ENCODE measurements at regions not wholly inside any gene's neighbourhood (a gene's known extent, or its start where the extent isn't known, plus 50 kb on each side); places are given as distances from the start of the nearest gene placed in this dataset.

GRCh38 chr15:72978223-72978622, 74.0 kb upstream of the NEO1 start:
- H3K27me3 Mint-ChIP-seq (ENCODE audit: low read depth), result peaks cover 26% of the 10 kb centered on the region
- no peaks in the 10 kb centered on the region for H3K9me3 Mint-ChIP-seq

DNA sequence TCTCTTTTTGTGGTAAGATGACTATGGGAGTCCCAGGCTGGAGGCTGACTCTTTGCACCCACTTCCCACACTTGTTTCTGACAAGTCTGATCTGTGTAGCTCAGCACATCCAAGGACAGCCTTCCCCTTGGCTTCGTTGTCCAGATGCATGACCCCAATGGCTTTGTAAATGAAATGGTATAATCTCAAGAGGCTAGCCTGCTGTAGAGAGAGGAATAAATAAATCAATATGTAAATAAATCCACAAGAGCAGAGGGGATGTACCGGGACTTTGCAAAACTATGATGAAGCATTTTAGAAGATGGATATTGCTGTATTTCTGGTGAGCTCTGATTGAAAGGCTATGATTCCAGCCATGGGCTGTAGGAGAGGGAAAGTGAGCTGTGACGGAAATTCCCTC, 79.9 kb upstream of the NEO1 start:
- Mint-ChIP-seq H3K36me3 (ENCODE audit: low read depth) (no peaks in the 10 kb centered on the region), H3K27ac (no peak overlapping the region), H3K27me3 (ENCODE audit: low read depth) (peaks cover 24% of the 10 kb centered on the region), H3K9me3 (no peaks in the 10 kb centered on the region), H3K4me1 (ENCODE audit: low read depth) (no peaks in the 10 kb centered on the region), H3K4me3 (no peak overlapping the region)
- no peak for DNase-seq (ENCODE audit: low spot score)

More at GRCh38 chr15:72978223-72978622, 74.0 kb upstream of the NEO1 start:
- H3K36me3 Mint-ChIP-seq (ENCODE audit: low read depth), result no peaks in the 10 kb centered on the region
- H3K27ac Mint-ChIP-seq, result no peak overlapping the region
- H3K4me1 Mint-ChIP-seq (ENCODE audit: low read depth), result no peaks in the 10 kb centered on the region
- no peak overlapping the region for H3K4me3 Mint-ChIP-seq
- no peak for DNase-seq (ENCODE audit: low spot score)

GRCh38 chr15:72971766-72972165, 80.5 kb upstream of the NEO1 start:
- Mint-ChIP-seq H3K4me1 (ENCODE audit: low read depth) (no peaks in the 10 kb centered on the region), H3K4me3 (no peak overlapping the region), H3K9me3 (no peaks in the 10 kb centered on the region), H3K36me3 (ENCODE audit: low read depth) (no peaks in the 10 kb centered on the region), H3K27me3 (ENCODE audit: low read depth) (peaks cover 24% of the 10 kb centered on the region), H3K27ac (no peak overlapping the region)
- no peak for DNase-seq (ENCODE audit: low spot score)

DNA sequence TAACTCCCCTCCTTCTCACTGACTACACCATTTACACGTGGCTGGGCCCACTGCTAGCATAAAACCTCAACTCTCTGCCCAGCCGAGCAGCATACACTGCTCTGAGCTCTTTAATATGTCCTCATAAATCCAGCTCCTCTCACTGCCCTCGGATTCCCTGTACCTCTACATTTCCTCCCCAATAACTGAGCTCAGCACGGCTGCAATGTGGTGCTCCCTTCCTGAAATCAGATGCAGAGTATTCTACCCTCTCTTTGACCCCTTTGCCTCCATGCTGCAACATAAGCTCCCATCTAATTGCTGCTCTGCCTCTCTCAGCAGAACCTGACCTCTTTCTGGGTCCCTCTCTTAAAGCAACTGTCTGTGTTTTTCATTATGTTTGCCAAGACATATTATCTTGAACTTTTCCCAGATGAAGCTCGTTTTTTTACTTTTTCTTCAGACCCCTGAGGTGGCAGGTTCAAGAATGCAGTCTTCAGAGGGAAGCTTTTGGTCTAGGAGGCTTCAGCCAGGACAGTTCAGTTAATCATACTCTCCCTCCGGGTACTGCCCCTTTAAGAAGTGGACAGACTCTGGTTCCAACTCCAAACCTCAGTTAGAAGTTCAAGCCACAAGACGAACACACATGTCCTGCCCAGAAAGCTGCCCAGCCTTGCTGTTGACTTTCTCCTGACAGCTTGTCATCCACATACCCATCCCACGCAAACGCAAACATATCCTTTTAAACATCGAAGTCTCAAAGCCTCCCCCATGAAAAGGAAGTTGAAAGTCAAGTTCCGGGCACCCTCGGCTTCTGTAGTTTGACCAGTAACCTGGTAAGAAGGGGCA, 81.1 kb upstream of the NEO1 start:
- no peak for DNase-seq (ENCODE audit: low spot score)
- no peak overlapping the region for H3K27ac Mint-ChIP-seq
- H3K4me3 Mint-ChIP-seq, result no peak overlapping the region
- H3K9me3 Mint-ChIP-seq, result no peaks in the 10 kb centered on the region
- H3K36me3 Mint-ChIP-seq (ENCODE audit: low read depth), result no peaks in the 10 kb centered on the region
- peaks cover 25% of the 10 kb centered on the region for H3K27me3 Mint-ChIP-seq (ENCODE audit: low read depth)
- H3K4me1 Mint-ChIP-seq (ENCODE audit: low read depth), result no peaks in the 10 kb centered on the region

GRCh38 chr15:72968531-72968922, 83.7 kb upstream of the NEO1 start:
- Mint-ChIP-seq H3K9me3 (no peaks in the 10 kb centered on the region), H3K4me1 (ENCODE audit: low read depth) (no peaks in the 10 kb centered on the region), H3K27ac (no peak overlapping the region), H3K36me3 (ENCODE audit: low read depth) (no peaks in the 10 kb centered on the region), H3K27me3 (ENCODE audit: low read depth) (peaks cover 24% of the 10 kb centered on the region), H3K4me3 (no peak overlapping the region)
- no peak for DNase-seq (ENCODE audit: low spot score)

DNA sequence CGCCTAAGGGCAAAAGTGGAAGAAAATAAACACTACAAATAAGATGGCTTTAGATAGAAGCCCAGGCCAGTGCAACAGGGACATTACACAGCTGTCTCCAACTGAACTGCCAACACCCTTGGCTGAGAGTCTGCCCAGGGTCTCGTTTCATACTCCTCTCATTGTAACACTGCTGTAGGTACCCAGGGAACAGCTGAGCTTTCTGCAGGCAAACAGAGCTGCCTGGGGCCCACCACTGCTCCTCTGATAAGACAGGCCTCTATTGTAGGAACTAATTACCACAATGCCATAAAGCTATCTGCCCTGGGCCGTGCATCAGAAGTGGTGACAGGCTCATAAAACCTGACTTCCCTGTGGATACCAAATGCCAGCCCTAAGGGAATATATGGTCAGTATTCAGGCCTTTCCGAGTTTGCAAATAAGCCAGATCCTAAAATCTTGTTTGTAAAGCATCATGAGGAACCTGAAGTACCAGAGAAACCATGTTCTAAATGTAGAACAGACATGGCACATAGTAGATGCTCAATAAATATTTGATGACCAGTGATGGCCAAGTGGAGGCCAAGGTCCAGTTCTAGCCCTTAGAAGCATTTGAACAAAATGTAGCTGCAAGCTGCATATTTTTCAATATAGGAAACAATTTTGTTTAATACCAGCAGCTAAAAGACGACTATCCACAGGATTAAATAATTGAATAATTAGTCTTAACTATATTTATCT, 84.3 kb upstream of the NEO1 start:
- H3K4me1 Mint-ChIP-seq (ENCODE audit: low read depth), result no peaks in the 10 kb centered on the region
- no peaks in the 10 kb centered on the region for H3K9me3 Mint-ChIP-seq
- H3K27me3 Mint-ChIP-seq (ENCODE audit: low read depth), result peaks cover 22% of the 10 kb centered on the region
- no peak overlapping the region for H3K4me3 Mint-ChIP-seq
- H3K36me3 Mint-ChIP-seq (ENCODE audit: low read depth), result no peaks in the 10 kb centered on the region
- H3K27ac Mint-ChIP-seq, result no peak overlapping the region
- DNase-seq (ENCODE audit: low spot score), result no peak

DNA sequence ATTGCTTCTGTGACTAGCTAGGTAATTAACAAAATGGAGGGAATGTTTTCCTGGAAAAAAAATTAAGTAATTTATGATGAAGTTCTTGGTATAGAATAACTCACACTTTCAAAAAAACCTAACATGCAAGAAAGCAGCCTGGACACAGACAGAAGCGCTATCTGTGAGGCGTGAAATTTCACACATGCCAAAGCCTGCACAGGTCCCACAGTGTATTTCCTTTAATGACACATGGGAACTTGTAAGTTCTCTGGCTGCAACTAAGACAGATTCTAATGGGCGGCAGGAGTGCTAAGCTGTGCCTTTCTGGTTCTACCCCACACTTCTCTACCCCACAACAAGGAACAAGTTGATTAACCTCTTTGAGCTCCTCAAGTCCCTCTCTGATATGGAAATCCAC, 84.9 kb upstream of the NEO1 start:
- Mint-ChIP-seq H3K9me3 (no peaks in the 10 kb centered on the region), H3K4me3 (no peak overlapping the region), H3K27me3 (ENCODE audit: low read depth) (peaks cover 22% of the 10 kb centered on the region), H3K4me1 (ENCODE audit: low read depth) (no peaks in the 10 kb centered on the region), H3K36me3 (ENCODE audit: low read depth) (no peaks in the 10 kb centered on the region), H3K27ac (no peak overlapping the region)
- DNase-seq (ENCODE audit: low spot score), result no peak

GRCh38 chr15:72966641-72967040, 85.6 kb upstream of the NEO1 start:
- H3K27ac Mint-ChIP-seq, result no peak overlapping the region
- no peak overlapping the region for H3K4me3 Mint-ChIP-seq
- no peaks in the 10 kb centered on the region for H3K36me3 Mint-ChIP-seq (ENCODE audit: low read depth)
- no peak for DNase-seq (ENCODE audit: low spot score)
- peaks cover 22% of the 10 kb centered on the region for H3K27me3 Mint-ChIP-seq (ENCODE audit: low read depth)
- H3K9me3 Mint-ChIP-seq, result no peaks in the 10 kb centered on the region
- no peaks in the 10 kb centered on the region for H3K4me1 Mint-ChIP-seq (ENCODE audit: low read depth)

DNA sequence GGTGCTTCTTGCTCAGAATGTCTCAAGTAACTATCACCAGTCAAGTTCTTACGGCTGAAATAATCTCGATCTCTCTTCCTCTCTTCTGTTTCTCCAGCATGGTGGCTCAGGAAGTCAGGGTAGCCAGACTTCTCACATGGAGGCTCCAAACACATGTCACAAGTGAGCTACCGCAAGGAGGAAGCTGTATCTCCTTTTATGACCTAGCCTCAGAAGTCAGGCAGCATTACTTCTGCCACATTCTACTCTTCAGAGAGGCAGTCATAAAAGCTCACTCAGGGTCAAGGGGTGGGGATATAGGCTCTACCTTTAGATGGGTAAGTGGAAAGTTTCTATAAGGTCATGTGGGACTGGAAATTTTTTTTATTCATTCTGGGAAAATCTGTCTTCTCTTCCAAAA, 86.6 kb upstream of the NEO1 start:
- DNase-seq (ENCODE audit: low spot score), result no peak
- peaks cover 12% of the 10 kb centered on the region for H3K27me3 Mint-ChIP-seq (ENCODE audit: low read depth)
- no peaks in the 10 kb centered on the region for H3K4me1 Mint-ChIP-seq (ENCODE audit: low read depth)
- H3K27ac Mint-ChIP-seq, result no peak overlapping the region
- no peak overlapping the region for H3K4me3 Mint-ChIP-seq
- H3K9me3 Mint-ChIP-seq, result no peaks in the 10 kb centered on the region
- no peaks in the 10 kb centered on the region for H3K36me3 Mint-ChIP-seq (ENCODE audit: low read depth)

GRCh38 chr15:72964542-72964941, 87.7 kb upstream of the NEO1 start:
- Mint-ChIP-seq H3K4me1 (ENCODE audit: low read depth) (no peaks in the 10 kb centered on the region), H3K27ac (no peak overlapping the region), H3K9me3 (no peaks in the 10 kb centered on the region), H3K27me3 (ENCODE audit: low read depth) (peaks cover 7% of the 10 kb centered on the region), H3K36me3 (ENCODE audit: low read depth) (no peaks in the 10 kb centered on the region), H3K4me3 (no peak overlapping the region)
- DNase-seq (ENCODE audit: low spot score), result no peak

GRCh38 chr15:72964135-72964534, 88.1 kb upstream of the NEO1 start:
- Mint-ChIP-seq H3K27me3 (ENCODE audit: low read depth) (peaks cover 5% of the 10 kb centered on the region), H3K4me3 (no peak overlapping the region), H3K4me1 (ENCODE audit: low read depth) (no peaks in the 10 kb centered on the region), H3K36me3 (ENCODE audit: low read depth) (no peaks in the 10 kb centered on the region), H3K27ac (no peak overlapping the region), H3K9me3 (no peaks in the 10 kb centered on the region)
- DNase-seq (ENCODE audit: low spot score), result no peak

- Mint-ChIP-seq H3K36me3 (ENCODE audit: low read depth) (no peaks in the 10 kb centered on the region), H3K27ac (no peak overlapping the region), H3K4me1 (ENCODE audit: low read depth) (no peaks in the 10 kb centered on the region), H3K4me3 (no peak overlapping the region), H3K9me3 (no peaks in the 10 kb centered on the region), H3K27me3 (ENCODE audit: low read depth) (peaks cover 3% of the 10 kb centered on the region)
- DNase-seq (ENCODE audit: low spot score), result no peak
Measured at GRCh38 chr15:72962054-72962702, 90.1 kb upstream of the NEO1 start.

- Mint-ChIP-seq H3K27ac (no peak overlapping the region), H3K27me3 (ENCODE audit: low read depth) (peaks cover 5% of the 10 kb centered on the region), H3K4me3 (no peak overlapping the region), H3K9me3 (no peaks in the 10 kb centered on the region), H3K36me3 (ENCODE audit: low read depth) (no peaks in the 10 kb centered on the region), H3K4me1 (ENCODE audit: low read depth) (no peaks in the 10 kb centered on the region)
- DNase-seq (ENCODE audit: low spot score), result no peak
Measured at GRCh38 chr15:72961346-72961745, 90.9 kb upstream of the NEO1 start.

DNA sequence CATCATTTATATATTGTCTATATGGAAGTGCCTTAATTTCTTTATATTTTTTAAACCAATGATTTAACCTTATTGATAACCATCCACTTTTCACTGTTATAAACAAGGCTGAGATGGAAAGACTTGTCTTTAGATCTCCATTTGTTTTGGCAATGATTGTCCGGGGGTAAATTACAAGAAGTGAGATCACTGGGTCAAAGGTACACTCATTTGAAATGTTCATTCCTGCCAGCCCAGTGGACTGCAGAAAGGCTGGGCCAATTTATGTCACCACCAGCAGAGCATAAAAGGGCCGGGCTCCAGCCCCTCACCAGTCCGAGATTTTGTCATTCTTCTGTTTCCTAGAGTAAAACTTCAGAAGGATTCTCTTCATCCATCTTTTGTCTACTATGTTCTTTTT, 93.6 kb upstream of the NEO1 start:
- H3K27ac Mint-ChIP-seq, result no peak overlapping the region
- no peak overlapping the region for H3K4me3 Mint-ChIP-seq
- no peaks in the 10 kb centered on the region for H3K36me3 Mint-ChIP-seq (ENCODE audit: low read depth)
- no peak for DNase-seq (ENCODE audit: low spot score)
- peaks cover 2% of the 10 kb centered on the region for H3K27me3 Mint-ChIP-seq (ENCODE audit: low read depth)
- no peaks in the 10 kb centered on the region for H3K9me3 Mint-ChIP-seq
- no peaks in the 10 kb centered on the region for H3K4me1 Mint-ChIP-seq (ENCODE audit: low read depth)
